Trophoblast cell (in vitro differentiated cells and primary cell): ENCODE measurements at regions not wholly inside any gene's neighbourhood (a gene's known extent, or its start where the extent isn't known, plus 50 kb on each side); places are given as distances from the start of the nearest gene placed in this dataset.

Source experiments
- DNase-seq, 2 donors: peaks; one replicate each; pipeline ENCODE4 v3.0.0-alpha.2; 2016
- H2AFZ ChIP-seq: 2 replicates; pipeline ENCODE4 v1.6.1; 2013; ENCODE audit warnings: low read length, moderate library complexity, mild to moderate bottlenecking; ENCODE audit not compliant: insufficient read depth, poor library complexity
- H2AK5ac ChIP-seq: 2 replicates; pipeline ENCODE4 v1.6.1; 2013; ENCODE audit warnings: mild to moderate bottlenecking, low read length
- H2BK120ac ChIP-seq: 2 replicates; pipeline ENCODE4 v1.6.1; 2013; ENCODE audit warnings: low read length, mild to moderate bottlenecking, moderate library complexity; ENCODE audit not compliant: insufficient read depth, poor library complexity
- H2BK12ac ChIP-seq: 2 replicates; pipeline ENCODE4 v1.6.1; 2013; ENCODE audit warnings: mild to moderate bottlenecking, low read length, moderate library complexity
- H2BK5ac ChIP-seq: 2 replicates; pipeline ENCODE4 v1.6.1; 2013; ENCODE audit warnings: low read length, low read depth, moderate library complexity, mild to moderate bottlenecking; ENCODE audit not compliant: poor library complexity
- H3K14ac ChIP-seq: 2 replicates; pipeline ENCODE4 v1.6.1; 2013; ENCODE audit warnings: mild to moderate bottlenecking, low read length
- H3K18ac ChIP-seq: 2 replicates; pipeline ENCODE4 v1.6.1; 2013; ENCODE audit warnings: mild to moderate bottlenecking, low read length
- H3K23ac ChIP-seq: 2 replicates; pipeline ENCODE4 v1.6.1; 2013; ENCODE audit warnings: low read length
- H3K27ac ChIP-seq: 2 replicates; pipeline ENCODE4 v1.5.1; 2013; ENCODE audit warnings: low read depth, mild to moderate bottlenecking, inconsistent platforms, low read length, moderate library complexity
- H3K27me3 ChIP-seq: 2 replicates; pipeline ENCODE4 v1.6.1; 2013; ENCODE audit warnings: inconsistent platforms, mild to moderate bottlenecking, low read length, moderate library complexity; ENCODE audit not compliant: insufficient read depth
- H3K36me3 ChIP-seq, 2 experiments: 1 replicate in 1 of 2; 2 replicates in 1 of 2; pipeline ENCODE4 v1.6.1; 2013; ENCODE audit warnings: low read length in 2 of 2, mild to moderate bottlenecking in 2 of 2, moderate library complexity in 1 of 2; ENCODE audit not compliant: insufficient read depth in 2 of 2, control insufficient read depth in 1 of 2
- H3K4ac ChIP-seq: 2 replicates; pipeline ENCODE4 v1.6.1; 2013; ENCODE audit warnings: low read depth, mild to moderate bottlenecking, low read length, moderate library complexity
- H3K4me1 ChIP-seq, 2 experiments: 1 replicate in 1 of 2; 2 replicates in 1 of 2; pipeline ENCODE4 v1.6.1; 2013; ENCODE audit warnings: low read length in 2 of 2, mild to moderate bottlenecking in 2 of 2, moderate library complexity in 1 of 2; ENCODE audit not compliant: insufficient read depth in 2 of 2, control insufficient read depth in 1 of 2
- H3K4me2 ChIP-seq: 2 replicates; pipeline ENCODE4 v1.6.1; 2013; ENCODE audit warnings: inconsistent platforms, mild to moderate bottlenecking, low read length, moderate library complexity
- H3K4me3 ChIP-seq: 2 replicates; pipeline ENCODE4 v1.5.1; 2013; ENCODE audit warnings: mild to moderate bottlenecking, low read depth, low read length, inconsistent platforms
- H3K79me1 ChIP-seq: one replicate; pipeline ENCODE4 v1.6.1; 2013; ENCODE audit warnings: low read length
- H3K79me2 ChIP-seq: 2 replicates; pipeline ENCODE4 v1.6.1; 2013; ENCODE audit warnings: low read length, mild to moderate bottlenecking; ENCODE audit not compliant: control insufficient read depth, insufficient read depth, poor library complexity
- H3K9ac ChIP-seq: 2 replicates; pipeline ENCODE4 v1.6.1; 2013; ENCODE audit warnings: mild to moderate bottlenecking, low read length
- H3K9me3 ChIP-seq: 2 replicates; pipeline ENCODE4 v1.6.1; 2013; ENCODE audit warnings: low read depth, mild to moderate bottlenecking, control low read depth, inconsistent platforms, low read length; ENCODE audit not compliant: insufficient read depth
- H4K12ac ChIP-seq: 2 replicates; pipeline ENCODE4 v1.6.1; 2013; ENCODE audit warnings: low read depth, mild to moderate bottlenecking, low read length, moderate library complexity
- H4K8ac ChIP-seq: 2 replicates; pipeline ENCODE4 v1.6.1; 2013; ENCODE audit warnings: low read depth, mild to moderate bottlenecking, low read length, moderate library complexity
- H4K91ac ChIP-seq: one replicate; pipeline ENCODE4 v1.6.1; 2013; ENCODE audit warnings: low read depth, mild to moderate bottlenecking, low read length, moderate library complexity
- WGBS: extraction: QIAGEN DNeasy Blood & Tissue Kit; methylation state at CpG from one replicate; pipeline ENCODE4 v1.1.7; 2013; ENCODE audit warnings: missing lambda C conversion rate; ENCODE audit not compliant: insufficient read length, insufficient coverage; ENCODE audit errors: extremely low coverage; 5-methylcytosine and 5-hydroxymethylcytosine counted together

GRCh38 chr11:69366591-69366990 lies 72.6 kb downstream of the MYEOV start:
- H3K4ac ChIP-seq: no peak overlapping the region

GRCh38 chr11:69367211-69367964 lies 73.4 kb downstream of the MYEOV start:
- no peak overlapping the region for H2BK5ac ChIP-seq
- H2AK5ac ChIP-seq: no peak overlapping the region
- H3K4me1 ChIP-seq: no peaks in the 10 kb centered on the region
- no peaks in the 10 kb centered on the region for H3K27me3 ChIP-seq
- H3K27ac ChIP-seq: no peak overlapping the region
- no peaks in the 10 kb centered on the region for H3K36me3 ChIP-seq
- WGBS: no CpG with 5 or more reads among the region's 13 CpGs
- no peak overlapping the region for H4K12ac ChIP-seq
- H2AFZ ChIP-seq: no peak overlapping the region
- DNase-seq: no peak
- H3K4me3 ChIP-seq: no peak overlapping the region
- H4K8ac ChIP-seq: no peak overlapping the region
- no peak overlapping the region for H2BK12ac ChIP-seq
- H3K79me2 ChIP-seq: no peaks in the 10 kb centered on the region
- H3K79me1 ChIP-seq: no peaks in the 10 kb centered on the region
- peaks cover 8% of the 10 kb centered on the region for H3K9me3 ChIP-seq
- no peak overlapping the region for H3K9ac ChIP-seq
- no peak overlapping the region for H3K4ac ChIP-seq
- H4K91ac ChIP-seq: no peak overlapping the region
- no peak overlapping the region for H3K18ac ChIP-seq
- H3K14ac ChIP-seq: no peak overlapping the region
- no peak overlapping the region for H2BK120ac ChIP-seq
- H3K4me2 ChIP-seq: no peak overlapping the region
- no peak overlapping the region for H3K23ac ChIP-seq

More at GRCh38 chr11:69366591-69366990, 72.6 kb downstream of the MYEOV start:
- no peak overlapping the region for H3K4me3 ChIP-seq
- H3K27me3 ChIP-seq: no peaks in the 10 kb centered on the region
- H3K4me2 ChIP-seq: no peak overlapping the region
- H3K79me2 ChIP-seq: no peaks in the 10 kb centered on the region
- H2AK5ac ChIP-seq: no peak overlapping the region
- no peak overlapping the region for H2BK12ac ChIP-seq
- no peak overlapping the region for H2AFZ ChIP-seq
- peaks cover 7% of the 10 kb centered on the region for H3K9me3 ChIP-seq
- no peak for DNase-seq
- no peak overlapping the region for H3K9ac ChIP-seq
- H4K91ac ChIP-seq: no peak overlapping the region
- no peak overlapping the region for H2BK120ac ChIP-seq
- no peak overlapping the region for H3K18ac ChIP-seq
- H4K8ac ChIP-seq: no peak overlapping the region
- no peaks in the 10 kb centered on the region for H3K79me1 ChIP-seq
- no peak overlapping the region for H3K27ac ChIP-seq
- no peak overlapping the region for H4K12ac ChIP-seq
- WGBS: no CpG with 5 or more reads among the region's 3 CpGs
- no peaks in the 10 kb centered on the region for H3K36me3 ChIP-seq
- no peak overlapping the region for H3K14ac ChIP-seq
- no peak overlapping the region for H3K23ac ChIP-seq
- no peaks in the 10 kb centered on the region for H3K4me1 ChIP-seq
- H2BK5ac ChIP-seq: no peak overlapping the region

DNA sequence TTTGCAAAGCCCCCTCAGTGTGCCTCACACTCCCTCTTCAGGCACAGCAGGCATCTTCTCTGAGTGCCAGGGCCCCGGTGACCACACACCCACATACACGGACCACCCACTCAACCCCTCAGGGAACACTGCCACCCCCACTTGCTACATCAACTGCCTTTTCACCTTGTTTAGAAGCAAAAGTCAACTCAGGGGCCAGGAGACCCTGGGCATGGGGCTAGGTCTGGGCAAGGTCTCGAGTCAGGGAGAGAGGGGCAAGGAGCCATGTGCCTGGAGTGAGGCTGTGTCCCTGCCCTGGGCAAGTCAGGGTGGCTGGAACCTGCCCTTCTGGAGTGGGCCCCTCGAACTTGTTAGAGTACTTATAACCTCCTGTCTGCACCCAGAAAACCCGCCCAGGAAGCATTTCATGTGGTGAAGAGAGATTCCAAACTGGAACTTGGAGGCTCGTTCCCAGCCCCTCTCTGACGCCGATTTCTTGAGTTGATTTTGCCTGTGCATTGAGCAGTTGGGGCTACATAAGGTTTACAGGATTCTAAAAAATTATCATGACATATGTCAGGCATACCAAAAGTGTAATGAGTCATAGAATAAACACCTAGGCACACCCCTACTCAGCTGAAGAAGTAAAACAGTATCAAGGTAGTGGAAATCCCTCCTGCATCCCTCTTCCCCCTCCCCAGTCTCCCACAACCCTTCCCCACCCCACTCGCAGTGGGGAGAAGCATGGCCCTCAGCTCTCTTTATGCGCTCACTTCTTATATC lies 74.3 kb downstream of the MYEOV start:
- Histone ChIP-seq H3K27me3 (no peaks in the 10 kb centered on the region), H2AK5ac (no peak overlapping the region), H2AFZ (no peak overlapping the region), H3K36me3 (no peaks in the 10 kb centered on the region), H4K8ac (no peak overlapping the region), H3K4me1 (no peaks in the 10 kb centered on the region), H3K79me2 (no peaks in the 10 kb centered on the region), H2BK12ac (no peak overlapping the region), H3K18ac (no peak overlapping the region), H4K91ac (no peak overlapping the region), H3K9me3 (peaks cover 8% of the 10 kb centered on the region), H3K14ac (no peak overlapping the region), H3K23ac (no peak overlapping the region), H3K4me2 (no peak overlapping the region), H4K12ac (no peak overlapping the region), H3K4ac (no peak overlapping the region), H3K4me3 (no peak overlapping the region), H2BK120ac (no peak overlapping the region), H2BK5ac (no peak overlapping the region), H3K9ac (no peak overlapping the region), H3K79me1 (no peaks in the 10 kb centered on the region), H3K27ac (no peak overlapping the region)
- no peak for DNase-seq
- WGBS: no CpG with 5 or more reads among the region's 10 CpGs

DNA sequence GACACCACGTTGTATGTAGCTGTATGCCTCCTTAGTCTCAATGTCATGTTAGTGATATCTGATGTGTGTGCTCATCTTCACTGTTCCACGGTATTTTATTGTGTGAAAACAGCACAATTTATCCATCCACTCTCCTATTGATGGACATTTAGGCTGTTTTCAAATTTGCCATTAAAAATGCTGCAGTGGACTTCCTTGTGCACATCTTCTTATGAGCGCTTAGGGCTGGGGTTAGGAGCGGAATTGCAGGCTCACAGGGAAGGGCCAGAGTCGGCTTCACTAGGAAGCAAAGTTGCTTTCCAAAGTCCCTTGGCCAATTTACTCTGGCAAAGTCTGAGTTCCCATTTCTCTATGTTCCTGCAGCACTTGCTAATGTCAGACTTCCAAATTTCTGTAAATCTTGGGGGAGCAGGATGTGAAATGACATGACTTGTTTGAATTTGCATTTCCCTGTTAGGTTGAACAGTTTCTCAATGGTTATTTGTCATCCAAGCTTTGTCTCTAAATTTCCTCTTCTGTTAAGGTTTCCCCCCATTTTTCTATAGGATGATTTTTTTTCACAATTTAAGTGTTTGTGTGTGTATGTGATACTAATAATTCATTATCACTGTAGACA lies 75.4 kb downstream of the MYEOV start:
- Histone ChIP-seq H3K4me2 (no peak overlapping the region), H3K4me3 (no peak overlapping the region), H3K9me3 (peaks cover 8% of the 10 kb centered on the region), H3K23ac (no peak overlapping the region), H3K36me3 (no peaks in the 10 kb centered on the region), H4K91ac (no peak overlapping the region), H2BK12ac (no peak overlapping the region), H3K27me3 (no peaks in the 10 kb centered on the region), H2BK5ac (no peak overlapping the region), H2BK120ac (no peak overlapping the region), H3K79me2 (no peaks in the 10 kb centered on the region), H3K4me1 (no peaks in the 10 kb centered on the region), H3K4ac (no peak overlapping the region), H3K18ac (no peak overlapping the region), H4K8ac (no peak overlapping the region), H3K9ac (no peak overlapping the region), H2AK5ac (no peak overlapping the region), H2AFZ (no peak overlapping the region), H4K12ac (no peak overlapping the region), H3K27ac (no peak overlapping the region), H3K14ac (no peak overlapping the region), H3K79me1 (no peaks in the 10 kb centered on the region)
- no CpG with 5 or more reads among the region's 5 CpGs for WGBS
- no peak for DNase-seq
